B cell (primary cell): ENCODE measurements at regions not wholly inside any gene's neighbourhood (a gene's known extent, or its start where the extent isn't known, plus 50 kb on each side); places are given as distances from the start of the nearest gene placed in this dataset.

Experiments used
- ATAC-seq: fragments of 200-7000 bp; cut with Tn5 transposase; one replicate; pipeline ENCODE4 v1.10.0; 2021; ENCODE audit warnings: low read depth, mild to moderate bottlenecking, moderate number of reproducible peaks, moderate library complexity
- CTCF ChIA-PET: fragments of 350-600 bp; sonication (Branson Sonifier 250); formaldehyde crosslinking; loops from one replicate; lab custom pipeline; 2021; ENCODE audit warnings: antibody characterized with exemption, inconsistent platforms; lab: Charles Lee
- POLR2A ChIA-PET: fragments of 350-600 bp; sonication (Branson Sonifier 250); formaldehyde crosslinking; loops from one replicate; lab custom pipeline; 2021; ENCODE audit warnings: antibody characterized with exemption; lab: Charles Lee
- DNase-seq: peaks from one replicate; pipeline ENCODE4 v3.0.0; 2013
- H2AFZ ChIP-seq: 2 replicates; pipeline ENCODE4 v1.6.1; 2012; ENCODE audit warnings: mild to moderate bottlenecking, low read depth, low read length; ENCODE audit not compliant: insufficient read depth, poor library complexity, severe bottlenecking
- H3K27ac ChIP-seq, 2 donors: 1 replicate in 1 of 2; 2 replicates in 1 of 2; pipeline ENCODE4 v1.5.1; 2012 to 2013; ENCODE audit warnings: low read length in 2 of 2, mild to moderate bottlenecking in 2 of 2, moderate library complexity in 1 of 2
- H3K27me3 ChIP-seq, 4 experiments: fragments of 200-600 bp in 1 of 4; sonication (generic) in 1 of 4; replicated peaks in 1 of 4; 1 replicate in 2 of 4; 2 replicates in 2 of 4; pipeline versions ENCODE4 v1.6.1 to v1.7.0; 2013 to 2016; ENCODE audit warnings: low read length in 3 of 4, mild to moderate bottlenecking in 2 of 4, mixed read lengths in 1 of 4, moderate library complexity in 1 of 4; ENCODE audit not compliant: insufficient read depth in 4 of 4, control insufficient read depth in 3 of 4; ENCODE audit errors: control extremely low read depth in 1 of 4
- H3K36me3 ChIP-seq, 2 experiments: replicated peaks in 1 of 2; 1 replicate in 1 of 2; 2 replicates in 1 of 2; pipeline versions ENCODE4 v1.6.1 to v1.7.1; 2013; ENCODE audit warnings: low read length in 1 of 2; ENCODE audit not compliant: insufficient read depth in 2 of 2, control insufficient read depth in 1 of 2; ENCODE audit errors: control extremely low read depth in 1 of 2, extremely low read depth in 1 of 2
- H3K4me1 ChIP-seq, 2 donors: fragments of 200-600 bp in 1 of 2; sonication (generic) in 1 of 2; 1 replicate in 1 of 2; 2 replicates in 1 of 2; pipeline versions ENCODE4 v1.5.1 to v1.6.1; 2013 to 2017; ENCODE audit warnings: low read length in 2 of 2; ENCODE audit not compliant: control insufficient read depth in 2 of 2, insufficient read depth in 2 of 2
- H3K4me2 ChIP-seq: replicated peaks from 2 replicates; pipeline ENCODE3; 2012; ENCODE audit warnings: mild to moderate bottlenecking, low read depth, low read length; ENCODE audit not compliant: poor library complexity, severe bottlenecking
- H3K4me3 ChIP-seq, 5 experiments: fragments of 200-600 bp in 1 of 5; sonication (generic) in 1 of 5; 1 replicate in 3 of 5; 2 replicates in 2 of 5; pipeline versions ENCODE4 v1.5.1 to v1.7.0; 2011 to 2016; ENCODE audit warnings: low read length in 4 of 5, mild to moderate bottlenecking in 4 of 5, low read depth in 2 of 5, control low read depth in 1 of 5, moderate library complexity in 1 of 5; ENCODE audit not compliant: insufficient read depth in 1 of 5; ENCODE audit errors: control extremely low read depth in 1 of 5, extremely low read depth in 1 of 5
- H3K79me2 ChIP-seq: fragments of 200-600 bp; sonication (generic); one replicate; pipeline ENCODE4 v1.6.0; 2016; ENCODE audit warnings: low read length; ENCODE audit not compliant: control insufficient read depth, insufficient read depth
- H3K9ac ChIP-seq: fragments of 200-600 bp; sonication (generic); 2 replicates; pipeline ENCODE4 v1.6.1; 2017; ENCODE audit warnings: mild to moderate bottlenecking, low read length, moderate library complexity
- H3K9me3 ChIP-seq, 3 donors: one replicate each; pipeline versions ENCODE4 v1.6.1 to v1.7.1; 2013; ENCODE audit warnings: low read length in 2 of 3; ENCODE audit not compliant: control insufficient read depth in 2 of 3, insufficient read depth in 1 of 3; ENCODE audit errors: control extremely low read depth in 1 of 3
- H4K20me1 ChIP-seq: 2 replicates; pipeline ENCODE4 v1.6.0; 2012; ENCODE audit warnings: mild to moderate bottlenecking, low read length; ENCODE audit not compliant: insufficient read depth, control insufficient read depth, poor library complexity, severe bottlenecking
- H3K27ac Mint-ChIP-seq: one replicate; pipeline ENCODE4 v1.8.0; 2021; ENCODE audit warnings: mixed read lengths
- H3K27me3 Mint-ChIP-seq: one replicate; pipeline ENCODE4 v1.8.0; 2021; ENCODE audit warnings: mixed read lengths
- H3K4me1 Mint-ChIP-seq: one replicate; pipeline ENCODE4 v1.8.0; 2021; ENCODE audit warnings: mixed read lengths
- H3K4me3 Mint-ChIP-seq: one replicate; pipeline ENCODE4 v1.8.0; 2021; ENCODE audit warnings: mixed read lengths
- H3K9me3 Mint-ChIP-seq: one replicate; pipeline ENCODE4 v1.8.0; 2022; ENCODE audit warnings: mixed read lengths; ENCODE audit not compliant: insufficient read depth
- CTCF ChIP-seq: fragments of 200-600 bp; IDR thresholded peaks from one replicate; pipeline ENCODE4 v1.8.0; 2022; ENCODE audit warnings: antibody characterized with exemption, mild to moderate bottlenecking
- EZH2 ChIP-seq: IDR thresholded peaks from 2 replicates; pipeline ENCODE4 v1.6.1; 2012; ENCODE audit warnings: borderline replicate concordance, low read depth, mild to moderate bottlenecking, moderate library complexity, low read length; ENCODE audit not compliant: insufficient read depth, poor library complexity, severe bottlenecking
- WGBS: methylation state at CpG from one replicate; pipeline ENCODE4 v1.1.5; 2013; ENCODE audit warnings: missing lambda C conversion rate; ENCODE audit not compliant: insufficient coverage; 5-methylcytosine and 5-hydroxymethylcytosine counted together
- intact Hi-C: fragments of 100-400 bp; cut with micrococcal nuclease; formaldehyde crosslinking; loops from one replicate; pipeline ENCODE4 v1.10.0; 2022

- Mint-ChIP-seq H3K27me3 (no peaks in the 10 kb centered on the region), H3K9me3 (peaks cover 5% of the 10 kb centered on the region), H3K4me1 (no peaks in the 10 kb centered on the region), H3K4me3 (no peak overlapping the region), H3K27ac (no peak overlapping the region)
- POLR2A ChIA-PET: no interaction called here
- Histone ChIP-seq H3K4me2 (no peak overlapping the region), H3K79me2 (no peaks in the 10 kb centered on the region), H2AFZ (no peak overlapping the region), H3K27me3 (no peaks in the 10 kb centered on the region), H3K27ac (no peak overlapping the region), H4K20me1 (no peaks in the 10 kb centered on the region), H3K4me3 (no peak overlapping the region), H3K36me3 (no peaks in the 10 kb centered on the region), H3K9me3 (peaks cover 0 to 9% (median 0%) of the 10 kb centered on the region in 3 donors), H3K9ac (no peak overlapping the region), H3K4me1 (no peaks in the 10 kb centered on the region)
- WGBS: 91% methylated on average over 14 of the region's 22 CpGs
- intact Hi-C loops: no loop called here
- CTCF ChIA-PET: no interaction called here
- ATAC-seq (no peak), DNase-seq (no peak)
- TF ChIP-seq CTCF (no peak), EZH2 (no peak)
These were observed 263.7 kb downstream of the TEX29 start for GRCh38 chr13:111584101-111584672.

DNA sequence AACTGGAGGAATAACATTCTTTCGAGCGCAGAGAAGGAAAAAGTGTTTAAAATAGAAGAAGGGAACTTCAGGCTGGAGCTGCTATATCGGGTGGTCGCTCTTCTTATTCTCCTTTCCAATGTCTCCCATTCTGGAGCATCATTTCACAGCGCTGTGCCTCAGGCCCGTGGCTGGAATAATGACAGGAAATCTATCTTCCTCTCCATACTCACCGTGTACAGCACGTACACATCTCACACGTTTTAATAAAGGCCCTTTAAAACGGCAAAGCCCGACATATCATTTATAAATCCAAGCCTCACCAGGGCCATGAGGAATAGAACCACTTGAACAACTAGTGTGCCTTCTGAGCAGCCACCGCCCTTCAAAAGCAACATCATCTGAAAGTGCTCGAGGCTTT is 264.4 kb downstream of the TEX29 start:
- no peak overlapping the region for H3K4me3 Mint-ChIP-seq
- no peaks in the 10 kb centered on the region for H3K4me1 ChIP-seq
- peaks cover 0 to 8% (median 0%) of the 10 kb centered on the region in 3 donors for H3K9me3 ChIP-seq
- no peak overlapping the region for H3K9ac ChIP-seq
- WGBS: 90% methylated on average over 9 of the region's 13 CpGs
- H3K4me3 ChIP-seq: no peak overlapping the region
- no peak overlapping the region for H2AFZ ChIP-seq
- DNase-seq (no peak), ATAC-seq (no peak)
- ChIA-PET POLR2A (no interaction called here), CTCF (no interaction called here)
- TF ChIP-seq EZH2 (no peak), CTCF (no peak)
- H3K27ac Mint-ChIP-seq: no peak overlapping the region
- no peak overlapping the region for H3K27ac ChIP-seq
- H3K36me3 ChIP-seq: no peaks in the 10 kb centered on the region
- no peaks in the 10 kb centered on the region for H3K79me2 ChIP-seq
- no peak overlapping the region for H3K4me2 ChIP-seq
- H3K4me1 Mint-ChIP-seq: no peaks in the 10 kb centered on the region
- no peaks in the 10 kb centered on the region for H4K20me1 ChIP-seq
- H3K9me3 Mint-ChIP-seq: peaks cover 4% of the 10 kb centered on the region
- no peaks in the 10 kb centered on the region for H3K27me3 Mint-ChIP-seq
- intact Hi-C loops: no loop called here
- no peaks in the 10 kb centered on the region for H3K27me3 ChIP-seq
